ENCODE measurements at regions not wholly inside any gene's neighbourhood (a gene's known extent, or its start where the extent isn't known, plus 50 kb on each side); places are given as distances from the start of the nearest gene placed in this dataset.

- no peak for FAIRE-seq
- DNase-seq (ENCODE audit: low spot score in 2 of 2) = no peak
Observed at GRCh38 chr4:25525896-25526295, 129.8 kb upstream of the SLC34A2 start.

GRCh38 chr4:25527034-25527433, 128.6 kb upstream of the SLC34A2 start:
- FAIRE-seq (no peak), DNase-seq (ENCODE audit: low spot score in 2 of 2) (no peak)

GRCh38 chr4:25528391-25528790, 127.3 kb upstream of the SLC34A2 start:
- no peak for FAIRE-seq
- DNase-seq (ENCODE audit: low spot score in 2 of 2) = no peak

- no peak for FAIRE-seq
- no peak for DNase-seq (ENCODE audit: low spot score in 2 of 2)
Observed at GRCh38 chr4:25531272-25531671, 124.4 kb upstream of the SLC34A2 start.

GRCh38 chr4:25532591-25532990, 123.1 kb upstream of the SLC34A2 start:
- DNase-seq (ENCODE audit: low spot score in 2 of 2) = no peak
- no peak for FAIRE-seq

- DNase-seq (ENCODE audit: low spot score in 2 of 2) = no peak
- FAIRE-seq = no peak
Observed at GRCh38 chr4:25533256-25533655, 122.4 kb upstream of the SLC34A2 start.

- DNase-seq (ENCODE audit: low spot score in 2 of 2) = peak in 1 of 2 donors; percentile 6
- FAIRE-seq = no peak
Observed at GRCh38 chr4:25535278-25535677, 120.4 kb upstream of the SLC34A2 start.

GRCh38 chr4:25535701-25536473, 119.8 kb upstream of the SLC34A2 start:
- DNase-seq (ENCODE audit: low spot score in 2 of 2) = no peak
- FAIRE-seq = no peak

- FAIRE-seq = no peak
- DNase-seq (ENCODE audit: low spot score in 2 of 2) = no peak
Observed at GRCh38 chr4:25536564-25537320, 118.9 kb upstream of the SLC34A2 start.

- no peak for DNase-seq (ENCODE audit: low spot score in 2 of 2)
- FAIRE-seq = no peak
Observed at GRCh38 chr4:25538430-25538829, 117.2 kb upstream of the SLC34A2 start.

- DNase-seq (ENCODE audit: low spot score in 2 of 2) (no peak), FAIRE-seq (no peak)
Observed at GRCh38 chr4:25539241-25539640, 116.4 kb upstream of the SLC34A2 start.

GRCh38 chr4:25540734-25541133, 114.9 kb upstream of the SLC34A2 start:
- FAIRE-seq (no peak), DNase-seq (ENCODE audit: low spot score in 2 of 2) (no peak)

GRCh38 chr4:25547343-25547742, 108.3 kb upstream of the SLC34A2 start:
- no peak for FAIRE-seq
- DNase-seq (ENCODE audit: low spot score in 2 of 2) = no peak

GRCh38 chr4:25549413-25549812, 106.2 kb upstream of the SLC34A2 start:
- DNase-seq (ENCODE audit: low spot score in 2 of 2) (no peak), FAIRE-seq (no peak)

GRCh38 chr4:25550376-25551030, 105.1 kb upstream of the SLC34A2 start:
- no peak for DNase-seq (ENCODE audit: low spot score in 2 of 2)
- FAIRE-seq = no peak

- FAIRE-seq (no peak), DNase-seq (ENCODE audit: low spot score in 2 of 2) (no peak)
Observed at GRCh38 chr4:25551605-25552004, 104.0 kb upstream of the SLC34A2 start.

GRCh38 chr4:25552580-25553271, 102.9 kb upstream of the SLC34A2 start:
- DNase-seq (ENCODE audit: low spot score in 2 of 2) (no peak), FAIRE-seq (no peak)

GRCh38 chr4:25559508-25559907, 96.1 kb upstream of the SLC34A2 start:
- FAIRE-seq (no peak), DNase-seq (ENCODE audit: low spot score in 2 of 2) (no peak)

- FAIRE-seq = no peak
- no peak for DNase-seq (ENCODE audit: low spot score in 2 of 2)
Observed at GRCh38 chr4:25560605-25561004, 95.0 kb upstream of the SLC34A2 start.

GRCh38 chr4:25563071-25563564, 92.5 kb upstream of the SLC34A2 start:
- DNase-seq (ENCODE audit: low spot score in 2 of 2) (no peak), FAIRE-seq (no peak)

- FAIRE-seq = no peak
Observed at GRCh38 chr4:25564836-25565235, 90.8 kb upstream of the SLC34A2 start.

More at GRCh38 chr4:25564836-25565235, 90.8 kb upstream of the SLC34A2 start:
- no peak for DNase-seq (ENCODE audit: low spot score in 2 of 2)

Data from frontal cortex (tissue), 3 donors.